ENCODE measurements at regions not wholly inside any gene's neighbourhood (a gene's known extent, or its start where the extent isn't known, plus 50 kb on each side); places are given as distances from the start of the nearest gene placed in this dataset.

DNA sequence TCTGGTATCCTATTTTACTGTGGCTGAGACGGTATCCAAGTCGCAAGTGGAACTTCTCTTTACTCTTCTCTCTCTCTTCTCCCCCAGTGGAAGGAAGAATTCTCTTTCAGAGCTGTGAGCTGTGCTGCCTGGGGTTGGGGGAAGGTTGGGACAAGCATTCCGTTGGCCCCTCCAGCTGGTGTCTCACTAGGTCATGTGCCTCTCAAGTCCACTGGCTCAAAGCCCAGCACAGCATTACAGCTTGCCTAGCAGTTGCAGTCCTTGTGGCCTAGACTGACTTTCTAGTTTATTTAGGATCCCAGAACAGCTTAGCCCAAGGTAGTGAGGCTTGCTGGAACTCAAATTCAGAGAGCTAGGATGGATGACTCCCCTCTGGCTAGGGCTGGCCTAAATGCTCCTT lies 76.1 kb upstream of the SPATA16 start:
- CTCF ChIA-PET = no interaction called here
- intact Hi-C loops (cut with micrococcal nuclease; ENCODE audit: unreplicated experiment) = no loop called here
- Histone ChIP-seq H2AFZ (ENCODE audit: control insufficient read depth, low read depth, low read length) (no peak overlapping the region), H4K20me1 (ENCODE audit: control insufficient read depth, insufficient read depth) (no peaks in the 10 kb centered on the region), H3K4me2 (ENCODE audit: control insufficient read depth, insufficient read depth) (no peak overlapping the region), H3K79me2 (ENCODE audit: control insufficient read depth, insufficient read depth, low read length) (no peaks in the 10 kb centered on the region), H3K4me1 (ENCODE audit: control insufficient read depth, insufficient read depth, low read length) (no peaks in the 10 kb centered on the region), H3K27me3 (replicated peaks in 1 of 2; ENCODE audit: control insufficient read depth in 2 of 2, insufficient read depth in 2 of 2, low read length in 1 of 2) (no peaks in the 10 kb centered on the region), H3K9ac (ENCODE audit: control insufficient read depth, insufficient read depth, low read length) (no peak overlapping the region), H3K36me3 (ENCODE audit: control insufficient read depth in 2 of 2, insufficient read depth in 2 of 2, low read length in 1 of 2) (no peaks in the 10 kb centered on the region), H3K4me3 (no peak overlapping the region), H3K9me3 (replicated peaks; ENCODE audit: control insufficient read depth, insufficient read depth, low read length) (no peaks in the 10 kb centered on the region), H3K27ac (ENCODE audit: control insufficient read depth, insufficient read depth) (no peak overlapping the region)
- DNase-seq (ENCODE audit: low read depth, low spot score) (no peak), FAIRE-seq (no peak), ATAC-seq (no peak; the same call in 2 of the 3 replicates)
- BruUV-seq (replicated peaks) = no TSS peak
- POLR2A ChIA-PET = no interaction called here
- SMC1A ChIA-PET (ENCODE audit: uncharacterized antibody, unreplicated experiment) = no interaction called here
- RAD21 ChIA-PET (ENCODE audit: unreplicated experiment) = no interaction called here
- WGBS (ENCODE audit: insufficient coverage, insufficient replicate concordance, low lambda C conversion rate, missing lambda C conversion rate) = 60% methylated on average over 3 of the region's 3 CpGs
- in situ Hi-C loops (cut with MboI) = no loop called here
- TF ChIP-seq, protein P1, sequence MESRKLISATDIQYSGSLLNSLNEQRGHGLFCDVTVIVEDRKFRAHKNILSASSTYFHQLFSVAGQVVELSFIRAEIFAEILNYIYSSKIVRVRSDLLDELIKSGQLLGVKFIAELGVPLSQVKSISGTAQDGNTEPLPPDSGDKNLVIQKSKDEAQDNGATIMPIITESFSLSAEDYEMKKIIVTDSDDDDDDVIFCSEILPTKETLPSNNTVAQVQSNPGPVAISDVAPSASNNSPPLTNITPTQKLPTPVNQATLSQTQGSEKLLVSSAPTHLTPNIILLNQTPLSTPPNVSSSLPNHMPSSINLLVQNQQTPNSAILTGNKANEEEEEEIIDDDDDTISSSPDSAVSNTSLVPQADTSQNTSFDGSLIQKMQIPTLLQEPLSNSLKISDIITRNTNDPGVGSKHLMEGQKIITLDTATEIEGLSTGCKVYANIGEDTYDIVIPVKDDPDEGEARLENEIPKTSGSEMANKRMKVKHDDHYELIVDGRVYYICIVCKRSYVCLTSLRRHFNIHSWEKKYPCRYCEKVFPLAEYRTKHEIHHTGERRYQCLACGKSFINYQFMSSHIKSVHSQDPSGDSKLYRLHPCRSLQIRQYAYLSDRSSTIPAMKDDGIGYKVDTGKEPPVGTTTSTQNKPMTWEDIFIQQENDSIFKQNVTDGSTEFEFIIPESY (IDR thresholded peaks at IDR 0.05) = no peak
- TF ChIP-seq SIN3A (IDR thresholded peaks at IDR 0.05; ENCODE audit: low read depth, low read length) = no peak
- TF ChIP-seq SMAD5 (IDR thresholded peaks at IDR 0.05; ENCODE audit: low read depth) = no peak
- TF ChIP-seq, protein P2, sequence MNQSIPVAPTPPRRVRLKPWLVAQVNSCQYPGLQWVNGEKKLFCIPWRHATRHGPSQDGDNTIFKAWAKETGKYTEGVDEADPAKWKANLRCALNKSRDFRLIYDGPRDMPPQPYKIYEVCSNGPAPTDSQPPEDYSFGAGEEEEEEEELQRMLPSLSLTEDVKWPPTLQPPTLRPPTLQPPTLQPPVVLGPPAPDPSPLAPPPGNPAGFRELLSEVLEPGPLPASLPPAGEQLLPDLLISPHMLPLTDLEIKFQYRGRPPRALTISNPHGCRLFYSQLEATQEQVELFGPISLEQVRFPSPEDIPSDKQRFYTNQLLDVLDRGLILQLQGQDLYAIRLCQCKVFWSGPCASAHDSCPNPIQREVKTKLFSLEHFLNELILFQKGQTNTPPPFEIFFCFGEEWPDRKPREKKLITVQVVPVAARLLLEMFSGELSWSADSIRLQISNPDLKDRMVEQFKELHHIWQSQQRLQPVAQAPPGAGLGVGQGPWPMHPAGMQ (IDR thresholded peaks at IDR 0.05; ENCODE audit: borderline replicate concordance) = no peak
- TF ChIP-seq RELA (IDR thresholded peaks at IDR 0.05; ENCODE audit: borderline replicate concordance, partially characterized antibody) = no peak
- no peak for TF ChIP-seq SUZ12 (IDR thresholded peaks at IDR 0.05; ENCODE audit: unreplicated experiment)
- TF ChIP-seq LARP7 (IDR thresholded peaks at IDR 0.05) = no peak
- TF ChIP-seq RFX5 (IDR thresholded peaks at IDR 0.05; ENCODE audit: low read depth, low read length) = no peak
- TF ChIP-seq, protein P3, sequence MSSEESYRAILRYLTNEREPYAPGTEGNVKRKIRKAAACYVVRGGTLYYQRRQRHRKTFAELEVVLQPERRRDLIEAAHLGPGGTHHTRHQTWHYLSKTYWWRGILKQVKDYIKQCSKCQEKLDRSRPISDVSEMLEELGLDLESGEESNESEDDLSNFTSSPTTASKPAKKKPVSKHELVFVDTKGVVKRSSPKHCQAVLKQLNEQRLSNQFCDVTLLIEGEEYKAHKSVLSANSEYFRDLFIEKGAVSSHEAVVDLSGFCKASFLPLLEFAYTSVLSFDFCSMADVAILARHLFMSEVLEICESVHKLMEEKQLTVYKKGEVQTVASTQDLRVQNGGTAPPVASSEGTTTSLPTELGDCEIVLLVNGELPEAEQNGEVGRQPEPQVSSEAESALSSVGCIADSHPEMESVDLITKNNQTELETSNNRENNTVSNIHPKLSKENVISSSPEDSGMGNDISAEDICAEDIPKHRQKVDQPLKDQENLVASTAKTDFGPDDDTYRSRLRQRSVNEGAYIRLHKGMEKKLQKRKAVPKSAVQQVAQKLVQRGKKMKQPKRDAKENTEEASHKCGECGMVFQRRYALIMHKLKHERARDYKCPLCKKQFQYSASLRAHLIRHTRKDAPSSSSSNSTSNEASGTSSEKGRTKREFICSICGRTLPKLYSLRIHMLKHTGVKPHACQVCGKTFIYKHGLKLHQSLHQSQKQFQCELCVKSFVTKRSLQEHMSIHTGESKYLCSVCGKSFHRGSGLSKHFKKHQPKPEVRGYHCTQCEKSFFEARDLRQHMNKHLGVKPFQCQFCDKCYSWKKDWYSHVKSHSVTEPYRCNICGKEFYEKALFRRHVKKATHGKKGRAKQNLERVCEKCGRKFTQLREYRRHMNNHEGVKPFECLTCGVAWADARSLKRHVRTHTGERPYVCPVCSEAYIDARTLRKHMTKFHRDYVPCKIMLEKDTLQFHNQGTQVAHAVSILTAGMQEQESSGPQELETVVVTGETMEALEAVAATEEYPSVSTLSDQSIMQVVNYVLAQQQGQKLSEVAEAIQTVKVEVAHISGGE (CRISPR knock-in tag; IDR thresholded peaks at IDR 0.05) = no peak
- TF ChIP-seq, protein P4, sequence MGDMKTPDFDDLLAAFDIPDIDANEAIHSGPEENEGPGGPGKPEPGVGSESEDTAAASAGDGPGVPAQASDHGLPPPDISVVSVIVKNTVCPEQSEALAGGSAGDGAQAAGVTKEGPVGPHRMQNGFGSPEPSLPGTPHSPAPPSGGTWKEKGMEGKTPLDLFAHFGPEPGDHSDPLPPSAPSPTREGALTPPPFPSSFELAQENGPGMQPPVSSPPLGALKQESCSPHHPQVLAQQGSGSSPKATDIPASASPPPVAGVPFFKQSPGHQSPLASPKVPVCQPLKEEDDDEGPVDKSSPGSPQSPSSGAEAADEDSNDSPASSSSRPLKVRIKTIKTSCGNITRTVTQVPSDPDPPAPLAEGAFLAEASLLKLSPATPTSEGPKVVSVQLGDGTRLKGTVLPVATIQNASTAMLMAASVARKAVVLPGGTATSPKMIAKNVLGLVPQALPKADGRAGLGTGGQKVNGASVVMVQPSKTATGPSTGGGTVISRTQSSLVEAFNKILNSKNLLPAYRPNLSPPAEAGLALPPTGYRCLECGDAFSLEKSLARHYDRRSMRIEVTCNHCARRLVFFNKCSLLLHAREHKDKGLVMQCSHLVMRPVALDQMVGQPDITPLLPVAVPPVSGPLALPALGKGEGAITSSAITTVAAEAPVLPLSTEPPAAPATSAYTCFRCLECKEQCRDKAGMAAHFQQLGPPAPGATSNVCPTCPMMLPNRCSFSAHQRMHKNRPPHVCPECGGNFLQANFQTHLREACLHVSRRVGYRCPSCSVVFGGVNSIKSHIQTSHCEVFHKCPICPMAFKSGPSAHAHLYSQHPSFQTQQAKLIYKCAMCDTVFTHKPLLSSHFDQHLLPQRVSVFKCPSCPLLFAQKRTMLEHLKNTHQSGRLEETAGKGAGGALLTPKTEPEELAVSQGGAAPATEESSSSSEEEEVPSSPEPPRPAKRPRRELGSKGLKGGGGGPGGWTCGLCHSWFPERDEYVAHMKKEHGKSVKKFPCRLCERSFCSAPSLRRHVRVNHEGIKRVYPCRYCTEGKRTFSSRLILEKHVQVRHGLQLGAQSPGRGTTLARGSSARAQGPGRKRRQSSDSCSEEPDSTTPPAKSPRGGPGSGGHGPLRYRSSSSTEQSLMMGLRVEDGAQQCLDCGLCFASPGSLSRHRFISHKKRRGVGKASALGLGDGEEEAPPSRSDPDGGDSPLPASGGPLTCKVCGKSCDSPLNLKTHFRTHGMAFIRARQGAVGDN (IDR thresholded peaks at IDR 0.05) = no peak
- no peak for TF ChIP-seq ZSCAN29 (IDR thresholded peaks at IDR 0.05)
- TF ChIP-seq YY1 (IDR thresholded peaks at IDR 0.05; ENCODE audit: low read depth, low read length) = no peak
- TF ChIP-seq STAT1 (conservative IDR thresholded peaks at IDR 0.05) = no peak
- TF ChIP-seq, protein P5, sequence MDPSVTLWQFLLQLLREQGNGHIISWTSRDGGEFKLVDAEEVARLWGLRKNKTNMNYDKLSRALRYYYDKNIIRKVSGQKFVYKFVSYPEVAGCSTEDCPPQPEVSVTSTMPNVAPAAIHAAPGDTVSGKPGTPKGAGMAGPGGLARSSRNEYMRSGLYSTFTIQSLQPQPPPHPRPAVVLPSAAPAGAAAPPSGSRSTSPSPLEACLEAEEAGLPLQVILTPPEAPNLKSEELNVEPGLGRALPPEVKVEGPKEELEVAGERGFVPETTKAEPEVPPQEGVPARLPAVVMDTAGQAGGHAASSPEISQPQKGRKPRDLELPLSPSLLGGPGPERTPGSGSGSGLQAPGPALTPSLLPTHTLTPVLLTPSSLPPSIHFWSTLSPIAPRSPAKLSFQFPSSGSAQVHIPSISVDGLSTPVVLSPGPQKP (IDR thresholded peaks at IDR 0.05; ENCODE audit: low read depth, low read length) = no peak
- no peak for TF ChIP-seq CBX5 (IDR thresholded peaks at IDR 0.05; ENCODE audit: low read depth)
